ENCODE measurements at regions not wholly inside any gene's neighbourhood (a gene's known extent, or its start where the extent isn't known, plus 50 kb on each side); places are given as distances from the start of the nearest gene placed in this dataset.

GRCh38 chr13:68490594-68490993, 1260.5 kb upstream of the PCDH9 start:
- DNase-seq, result no peak
- H3K36me3 ChIP-seq, result no peaks in the 10 kb centered on the region
- TF ChIP-seq, protein P1, sequence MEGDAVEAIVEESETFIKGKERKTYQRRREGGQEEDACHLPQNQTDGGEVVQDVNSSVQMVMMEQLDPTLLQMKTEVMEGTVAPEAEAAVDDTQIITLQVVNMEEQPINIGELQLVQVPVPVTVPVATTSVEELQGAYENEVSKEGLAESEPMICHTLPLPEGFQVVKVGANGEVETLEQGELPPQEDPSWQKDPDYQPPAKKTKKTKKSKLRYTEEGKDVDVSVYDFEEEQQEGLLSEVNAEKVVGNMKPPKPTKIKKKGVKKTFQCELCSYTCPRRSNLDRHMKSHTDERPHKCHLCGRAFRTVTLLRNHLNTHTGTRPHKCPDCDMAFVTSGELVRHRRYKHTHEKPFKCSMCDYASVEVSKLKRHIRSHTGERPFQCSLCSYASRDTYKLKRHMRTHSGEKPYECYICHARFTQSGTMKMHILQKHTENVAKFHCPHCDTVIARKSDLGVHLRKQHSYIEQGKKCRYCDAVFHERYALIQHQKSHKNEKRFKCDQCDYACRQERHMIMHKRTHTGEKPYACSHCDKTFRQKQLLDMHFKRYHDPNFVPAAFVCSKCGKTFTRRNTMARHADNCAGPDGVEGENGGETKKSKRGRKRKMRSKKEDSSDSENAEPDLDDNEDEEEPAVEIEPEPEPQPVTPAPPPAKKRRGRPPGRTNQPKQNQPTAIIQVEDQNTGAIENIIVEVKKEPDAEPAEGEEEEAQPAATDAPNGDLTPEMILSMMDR (IDR thresholded peaks at IDR 0.05 in 8 of 11, conservative IDR thresholded peaks at IDR 0.05 in 3 of 11), result no peak
- TF ChIP-seq POLR2AphosphoS5 (IDR thresholded peaks at IDR 0.05) (no peak), POLR2A (IDR thresholded peaks at IDR 0.05) (no peak)
- intact Hi-C loops (cut with DNase I; ENCODE audit: low total_unique reads), result no loop called here
- H3K4me3 ChIP-seq, result no peak overlapping the region
- no peak overlapping the region for H3K27ac ChIP-seq
- H3K9me3 ChIP-seq, result no peaks in the 10 kb centered on the region
- no peaks in the 10 kb centered on the region for H3K27me3 ChIP-seq (replicated peaks in 1 of 7)
- no peaks in the 10 kb centered on the region for H3K4me1 ChIP-seq
- WGBS, 5 donors, result 76 to 79% (median 77%) methylated on average over 4 of the region's 4 CpGs

GRCh38 chr13:68481130-68481529, 1251.0 kb upstream of the PCDH9 start:
- intact Hi-C loops (cut with DNase I; ENCODE audit: low total_unique reads), result no loop called here

GRCh38 chr13:68473834-68474326, 1243.7 kb upstream of the PCDH9 start:
- TF ChIP-seq POLR2AphosphoS5 (IDR thresholded peaks at IDR 0.05), result no peak
- TF ChIP-seq POLR2A (IDR thresholded peaks at IDR 0.05), result no peak
- TF ChIP-seq, protein P1 (IDR thresholded peaks at IDR 0.05 in 8 of 11, conservative IDR thresholded peaks at IDR 0.05 in 3 of 11), result no peak
- no peak overlapping the region for H3K27ac ChIP-seq
- H3K27me3 ChIP-seq (replicated peaks in 1 of 7), result no peaks in the 10 kb centered on the region
- intact Hi-C loops (cut with DNase I; ENCODE audit: low total_unique reads), result no loop called here
- H3K4me1 ChIP-seq, result no peaks in the 10 kb centered on the region
- no peak overlapping the region for H3K4me3 ChIP-seq
- H3K9me3 ChIP-seq, result peaks cover 0 to 13% (median 0%) of the 10 kb centered on the region in 8 donors
- 66 to 81% (median 78%) methylated on average over 1 of the region's 1 CpG for WGBS, 5 donors
- DNase-seq, result no peak
- H3K36me3 ChIP-seq, result no peaks in the 10 kb centered on the region

More at GRCh38 chr13:68481130-68481529, 1251.0 kb upstream of the PCDH9 start:
- no peaks in the 10 kb centered on the region for H3K27me3 ChIP-seq (replicated peaks in 1 of 7)
- peaks cover 0 to 4% (median 0%) of the 10 kb centered on the region in 8 donors for H3K9me3 ChIP-seq
- TF ChIP-seq POLR2A (IDR thresholded peaks at IDR 0.05) (no peak), POLR2AphosphoS5 (IDR thresholded peaks at IDR 0.05) (no peak)
- TF ChIP-seq, protein P1 (IDR thresholded peaks at IDR 0.05 in 8 of 11, conservative IDR thresholded peaks at IDR 0.05 in 3 of 11), result no peak
- no peak overlapping the region for H3K4me3 ChIP-seq
- H3K36me3 ChIP-seq, result no peaks in the 10 kb centered on the region
- WGBS, 5 donors, result 49 to 64% (median 54%) methylated on average over 2 of the region's 2 CpGs
- DNase-seq, result no peak
- H3K27ac ChIP-seq, result no peak overlapping the region
- no peaks in the 10 kb centered on the region for H3K4me1 ChIP-seq

DNA sequence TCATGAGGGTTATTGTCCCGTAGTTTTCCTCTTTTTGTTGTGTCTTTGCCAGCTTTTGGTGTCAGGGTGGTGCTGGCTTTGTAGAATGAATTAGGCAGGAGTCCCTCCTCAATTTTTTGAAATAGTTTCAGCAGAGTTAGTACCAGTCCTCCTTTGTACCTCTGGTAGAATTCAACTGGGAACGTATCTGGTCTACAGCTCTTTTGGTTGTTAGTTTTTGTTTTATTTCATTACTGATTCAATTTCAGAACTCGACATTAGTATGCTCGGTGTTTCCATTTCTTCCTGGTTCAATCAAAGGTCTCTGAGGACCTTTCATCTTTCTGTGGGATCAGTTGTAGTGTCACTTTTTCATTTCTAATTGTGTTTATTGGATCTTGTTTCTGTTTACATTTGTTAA, 1237.0 kb upstream of the PCDH9 start:
- intact Hi-C loops (cut with DNase I; ENCODE audit: low total_unique reads), result no loop called here
- Histone ChIP-seq H3K36me3 (no peaks in the 10 kb centered on the region), H3K27ac (no peak overlapping the region), H3K4me1 (no peaks in the 10 kb centered on the region), H3K9me3 (peaks cover 0 to 9% (median 0%) of the 10 kb centered on the region in 8 donors), H3K4me3 (no peak overlapping the region), H3K27me3 (replicated peaks in 1 of 7) (no peaks in the 10 kb centered on the region)
- TF ChIP-seq POLR2AphosphoS5 (IDR thresholded peaks at IDR 0.05) (no peak), POLR2A (IDR thresholded peaks at IDR 0.05) (no peak)
- TF ChIP-seq, protein P1 (IDR thresholded peaks at IDR 0.05 in 8 of 11, conservative IDR thresholded peaks at IDR 0.05 in 3 of 11), result no peak
- DNase-seq, result no peak
- WGBS, 5 donors, result 66 to 83% (median 80%) methylated on average over 4 of the region's 4 CpGs

Measured in spleen (tissue), 11 donors.